K562 (cell line): ENCODE measurements at regions not wholly inside any gene's neighbourhood (a gene's known extent, or its start where the extent isn't known, plus 50 kb on each side); places are given as distances from the start of the nearest gene placed in this dataset.

Experiments
- ATAC-seq: fragments of 200-7000 bp; cut with Tn5 transposase; 3 replicates; pipeline ENCODE4 v1.9.1; 2020; ENCODE audit warnings: moderate library complexity
- BruUV-seq: library from RNA; stranded (reverse); fragments of 400-500 nt; replicated peaks from 2 replicates; lab custom pipeline; 2021; lab: Mats Ljungman, UMichigan
- CTCF ChIA-PET: fragments of 300-600 bp; formaldehyde crosslinking; extraction: SDS; loops from one replicate; lab custom pipeline; 2021; ENCODE audit warnings: low intra/inter-chr PET ratio; lab: Yijun Ruan, JAX
- POLR2A ChIA-PET: fragments of 300-600, 350-650 bp; sonication (Branson Sonifier 250); formaldehyde crosslinking; extraction: SDS; loops from one replicate; lab custom pipeline; 2021; ENCODE audit warnings: antibody characterized with exemption, inconsistent platforms; lab: Yijun Ruan, JAX
- DNase-seq, 4 experiments: peaks; one replicate each; pipeline versions ENCODE4 v3.0.0 to v3.0.0-alpha.2; 2011 to 2018; ENCODE audit warnings: low spot score in 3 of 4, mixed read lengths in 3 of 4; ENCODE audit errors: extremely low read depth in 1 of 4
- FAIRE-seq: peaks from 2 replicates; lab custom pipeline; 2011; peaks lifted over from hg19 to GRCh38; lab: Jason Lieb, UNC
- H2AFZ ChIP-seq: 2 replicates; pipeline ENCODE4 v1.6.0; 2011; ENCODE audit warnings: low read depth, low read length, control low read depth, inconsistent platforms
- H3K27ac ChIP-seq: fragments of 200-600 bp; 3 replicates; pipeline ENCODE4 v1.8.0; 2011; ENCODE audit warnings: low read depth, mild to moderate bottlenecking, control low read depth, inconsistent platforms, low read length, moderate library complexity, mixed read lengths; ENCODE audit errors: extremely low read depth
- H3K27me3 ChIP-seq, 2 experiments: fragments of 300-600 bp in 1 of 2; 2 replicates in 1 of 2; 3 replicates in 1 of 2; pipeline versions ENCODE4 v1.6.0 to v1.8.0; 2011; ENCODE audit warnings: inconsistent platforms in 2 of 2, low read length in 2 of 2, mild to moderate bottlenecking in 1 of 2, mixed read lengths in 1 of 2, moderate library complexity in 1 of 2; ENCODE audit not compliant: control insufficient read depth in 2 of 2, insufficient read depth in 2 of 2
- H3K36me3 ChIP-seq: fragments of 300-600 bp; 3 replicates; pipeline ENCODE4 v1.8.0; 2011; ENCODE audit warnings: mild to moderate bottlenecking, low read length, inconsistent platforms; ENCODE audit not compliant: control insufficient read depth, insufficient read depth
- H3K4me1 ChIP-seq, 2 experiments: fragments of 200-600 bp in 1 of 2; replicated peaks in 1 of 2; 2 replicates in 1 of 2; 3 replicates in 1 of 2; pipeline versions ENCODE4 v1.5.1 to v1.8.0; 2011; ENCODE audit warnings: inconsistent platforms in 2 of 2, low read length in 2 of 2, mild to moderate bottlenecking in 1 of 2, mixed read lengths in 1 of 2, moderate library complexity in 1 of 2; ENCODE audit not compliant: control insufficient read depth in 2 of 2, insufficient read depth in 2 of 2
- H3K4me2 ChIP-seq: 2 replicates; pipeline ENCODE4 v1.6.1; 2011; ENCODE audit warnings: low read length, control low read depth, inconsistent platforms, mixed read lengths; ENCODE audit not compliant: insufficient read depth
- H3K4me3 ChIP-seq: fragments of 200-600 bp; sonication (generic), shearing (Covaris generic); 2 replicates; pipeline ENCODE4 v1.5.1; 2016; ENCODE audit warnings: control low read depth, inconsistent platforms
- H3K79me2 ChIP-seq: fragments of 200-600 bp; 3 replicates; pipeline ENCODE4 v1.8.0; 2011; ENCODE audit warnings: low read length, inconsistent platforms; ENCODE audit not compliant: control insufficient read depth, insufficient read depth
- H3K9ac ChIP-seq, 2 experiments: 2 replicates each; pipeline versions ENCODE4 v1.6.0 to v1.6.1; 2011; ENCODE audit warnings: low read depth in 2 of 2, low read length in 2 of 2, control low read depth in 1 of 2, inconsistent platforms in 1 of 2, mild to moderate bottlenecking in 1 of 2, mixed read lengths in 1 of 2; ENCODE audit not compliant: insufficient read depth in 1 of 2
- H3K9me1 ChIP-seq: one replicate; pipeline ENCODE4 v1.6.0; 2011; ENCODE audit warnings: inconsistent platforms, mild to moderate bottlenecking, low read length, moderate library complexity; ENCODE audit not compliant: control insufficient read depth, insufficient read depth
- H3K9me3 ChIP-seq: replicated peaks from 2 replicates; pipeline ENCODE4 v1.5.1; 2011; ENCODE audit warnings: low read depth, low read length, inconsistent platforms; ENCODE audit not compliant: control insufficient read depth, insufficient read depth
- H4K20me1 ChIP-seq: replicated peaks from 2 replicates; pipeline ENCODE4 v1.6.1; 2011; ENCODE audit warnings: low read length, inconsistent platforms, mixed read lengths; ENCODE audit not compliant: control insufficient read depth, insufficient read depth
- CBX8 ChIP-seq: fragments of 200-600 bp; sonication (generic); IDR thresholded peaks from 2 replicates; pipeline ENCODE4 v1.6.1; 2012; ENCODE audit warnings: borderline replicate concordance, mixed run types, low read depth, mild to moderate bottlenecking, moderate library complexity, mixed read lengths, low read length, control low read depth, inconsistent platforms; ENCODE audit not compliant: poor library complexity, severe bottlenecking; ENCODE audit errors: extremely low read depth
- FOXA1 ChIP-seq: fragments of 450-650 bp; IDR thresholded peaks from 2 replicates; pipeline ENCODE4 v1.6.1; 2016; ENCODE audit warnings: mild to moderate bottlenecking, borderline replicate concordance
- GATAD2B ChIP-seq: fragments of 450-650 bp; IDR thresholded peaks from 2 replicates; pipeline ENCODE4 v1.6.1; 2017; ENCODE audit warnings: mild to moderate bottlenecking, borderline replicate concordance
- HOXB6 ChIP-seq: fragments of 250-450 bp; sonication (Bioruptor Pico); IDR thresholded peaks from 2 replicates; pipeline ENCODE4 v1.5.1; 2022; ENCODE audit warnings: mild to moderate bottlenecking, borderline replicate concordance
- KLF13 ChIP-seq: fragments of 450-650 bp; IDR thresholded peaks from 2 replicates; pipeline ENCODE4 v1.6.1; 2016; ENCODE audit warnings: missing genetic modification characterization, low read depth, mild to moderate bottlenecking, missing compliant biosample characterization, moderate library complexity, borderline replicate concordance
- MTA1 ChIP-seq: fragments of 450-650 bp; IDR thresholded peaks from 2 replicates; pipeline ENCODE4 v1.6.1; 2017; ENCODE audit warnings: borderline replicate concordance
- NELFE ChIP-seq: IDR thresholded peaks from 2 replicates; pipeline ENCODE4 v1.6.1; 2011; ENCODE audit warnings: mild to moderate bottlenecking; ENCODE audit not compliant: insufficient read depth, insufficient read length
- PCBP2 ChIP-seq: fragments of 200-400 bp; formaldehyde crosslinking; IDR thresholded peaks from 2 replicates; pipeline ENCODE4 v1.6.1; 2018; ENCODE audit warnings: low read length, low read depth, mild to moderate bottlenecking, moderate library complexity; ENCODE audit not compliant: poor library complexity, severe bottlenecking
- RNF2 ChIP-seq: sonication (generic); IDR thresholded peaks from 2 replicates; pipeline ENCODE4 v1.6.1; 2016
- SRF ChIP-seq, 2 experiments: fragments of 250-450, 450-650 bp in 1 of 2; sonication (Bioruptor Pico) in 1 of 2; sonication (generic) in 1 of 2; formaldehyde crosslinking; IDR thresholded peaks; 2 replicates each; pipeline versions ENCODE4 v1.5.0 to v1.5.1; 2020 to 2022; ENCODE audit warnings: mild to moderate bottlenecking in 1 of 2, missing genetic modification reagents in 1 of 2
- TRIM28 ChIP-seq: fragments of 450-650 bp; IDR thresholded peaks from 2 replicates; pipeline ENCODE4 v1.6.1; 2017
- WHSC1 ChIP-seq: IDR thresholded peaks from one replicate; pipeline ENCODE4 v1.6.1; 2012; ENCODE audit warnings: low read length, control low read depth, inconsistent platforms
- XRCC3 ChIP-seq: fragments of 450-650 bp; IDR thresholded peaks from 2 replicates; pipeline ENCODE4 v1.6.1; 2017; ENCODE audit warnings: mild to moderate bottlenecking, moderate library complexity
- ZNF696 ChIP-seq: fragments of 250-450 bp; sonication (Bioruptor Pico); conservative IDR thresholded peaks from 2 replicates; pipeline ENCODE4 v1.4.0; 2020; ENCODE audit warnings: mild to moderate bottlenecking, moderate library complexity
- WGBS: fragments of 100-300 bp; shearing (Covaris generic); methylation state at CpG from one replicate; pipeline ENCODE4 v1.1.6; 2016; ENCODE audit warnings: low coverage, mixed read lengths; ENCODE audit not compliant: insufficient coverage; ENCODE audit errors: missing lambda C conversion rate; 5-methylcytosine and 5-hydroxymethylcytosine counted together
- in situ Hi-C: fragments of 300-500 bp; cut with MboI; formaldehyde crosslinking; loops from 4 replicates; pipeline ENCODE4 v1.15.0; 2018; ENCODE audit warnings: inconsistent platforms, mixed read lengths
- intact Hi-C: fragments of 100-400 bp; cut with micrococcal nuclease; formaldehyde crosslinking; loops from 2 replicates; pipeline ENCODE4 v1.14.2; 2022
- TF ChIP-seq, protein P1 (sequence below), 3 experiments: fragments of 200-800 bp in 1 of 3; sonication (Bioruptor generic) in 1 of 3; sonication (generic) in 1 of 3; formaldehyde crosslinking in 1 of 3; IDR thresholded peaks; 2 replicates each; pipeline versions ENCODE4 v1.6.1 to v1.8.0; 2016 to 2022; ENCODE audit warnings: mild to moderate bottlenecking in 2 of 3, missing compliant biosample characterization in 2 of 3, missing genetic modification characterization in 2 of 3, missing genetic modification reagents in 1 of 3
- TF ChIP-seq, protein P2 (sequence below): IDR thresholded peaks from 2 replicates; pipeline ENCODE4 v1.6.1; 2011; ENCODE audit not compliant: insufficient read length; ENCODE audit errors: extremely low read depth
- TF ChIP-seq, protein P3 (sequence below): fragments of 450-650 bp; formaldehyde crosslinking; IDR thresholded peaks from 2 replicates; pipeline ENCODE4 v1.4.0; 2020; ENCODE audit warnings: mild to moderate bottlenecking, moderate library complexity
- TF ChIP-seq, protein P4 (sequence below): fragments of 250-450 bp; sonication (Bioruptor Pico); IDR thresholded peaks from 2 replicates; pipeline ENCODE4 v1.8.0; 2021; ENCODE audit warnings: moderate library complexity, mild to moderate bottlenecking, inconsistent platforms

DNA sequence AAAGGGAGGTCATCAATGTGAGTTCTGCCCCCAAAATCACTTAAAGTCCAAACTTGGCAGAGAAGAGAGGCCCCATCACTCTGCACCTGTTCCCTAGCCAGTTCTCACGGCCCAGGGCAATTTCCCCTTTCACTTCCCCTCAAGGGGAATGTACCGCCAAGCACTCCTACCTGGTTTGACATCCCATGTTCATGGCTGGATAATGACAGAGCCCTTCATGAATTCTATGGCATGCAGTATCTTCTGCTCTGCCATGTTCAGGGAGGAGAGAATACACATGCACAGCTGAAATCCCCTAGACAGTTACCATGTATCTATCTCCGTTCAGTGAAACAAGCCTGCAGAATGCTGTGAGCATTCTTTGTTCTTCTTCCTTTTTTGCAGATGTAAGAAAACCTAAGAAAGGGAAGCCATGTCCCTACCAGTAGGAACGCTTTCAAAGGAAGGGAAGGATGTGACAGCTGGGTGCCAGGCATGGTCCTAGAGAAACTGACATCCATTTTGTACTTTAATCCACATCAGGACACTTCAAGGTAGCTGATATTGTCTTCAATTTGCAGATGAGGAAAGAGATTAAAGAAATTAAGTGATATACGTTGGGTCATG lies 79.8 kb upstream of the ARID1B start (continued):
- TF ChIP-seq, protein P1, sequence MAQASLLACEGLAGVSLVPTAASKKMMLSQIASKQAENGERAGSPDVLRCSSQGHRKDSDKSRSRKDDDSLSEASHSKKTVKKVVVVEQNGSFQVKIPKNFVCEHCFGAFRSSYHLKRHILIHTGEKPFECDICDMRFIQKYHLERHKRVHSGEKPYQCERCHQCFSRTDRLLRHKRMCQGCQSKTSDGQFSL (CRISPR knock-in tag; IDR thresholded peaks at IDR 0.05), result no peak
- TF ChIP-seq, protein P1 (tag; IDR thresholded peaks at IDR 0.05), result no peak
- no peak for TF ChIP-seq WHSC1
- no peak for TF ChIP-seq MTA1
- TF ChIP-seq TRIM28, result no peak

DNA sequence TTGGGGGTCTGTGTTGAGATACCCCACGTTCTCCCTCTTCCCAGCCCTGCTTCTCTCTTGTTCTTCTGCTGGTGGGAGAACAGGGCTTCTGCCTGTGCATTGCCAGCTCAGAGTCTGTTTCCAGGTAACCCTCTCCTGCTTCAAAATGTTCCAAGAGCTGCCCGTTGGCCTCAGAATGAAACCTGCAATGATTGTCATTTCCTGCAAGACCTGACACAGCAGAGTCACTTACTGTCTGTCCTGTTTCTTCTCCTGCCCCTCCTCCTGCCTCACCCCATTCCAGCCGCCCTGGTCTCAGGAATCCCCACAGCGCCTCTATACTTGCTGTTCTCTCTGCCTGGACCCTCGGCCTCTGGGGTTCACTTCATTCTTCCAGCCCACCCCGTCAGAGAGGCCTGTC lies 81.4 kb upstream of the ARID1B start:
- CTCF ChIA-PET, result no interaction called here
- POLR2A ChIA-PET, result interaction anchor here (0.9 kb wide), 1 partner anchor 8 kb away, joined by 3 read pairs; no protein-coding TSS in a partner anchor
- no peaks in the 10 kb centered on the region for H4K20me1 ChIP-seq
- no peak overlapping the region for H3K4me2 ChIP-seq
- peak overlapping the region; percentile 43 for H2AFZ ChIP-seq
- no peaks in the 10 kb centered on the region for H3K79me2 ChIP-seq
- DNase-seq (no peak), ATAC-seq (peak; percentile 70), FAIRE-seq (no peak)
- peaks cover 12 to 20% of the 10 kb centered on the region in 2 experiments; a peak in 4 of 5 replicates for H3K27me3 ChIP-seq
- H3K9me3 ChIP-seq, result no peaks in the 10 kb centered on the region
- intact Hi-C loops, result no loop called here
- H3K9me1 ChIP-seq, result no peaks in the 10 kb centered on the region
- WGBS, result 11% methylated on average over 6 of the region's 6 CpGs
- no peak overlapping the region for H3K4me3 ChIP-seq
- in situ Hi-C loops, result no loop called here
- no peaks in the 10 kb centered on the region for H3K36me3 ChIP-seq
- BruUV-seq, result no TSS peak
- no peak overlapping the region for H3K27ac ChIP-seq
- H3K9ac ChIP-seq, result no peak overlapping the region; a peak in 1 of 4 replicates
- 0 out of 5 replicates have a peak, but pooled peaks cover 0 to 2% of the 10 kb centered on the region in 2 experiments for H3K4me1 ChIP-seq
- no peak for TF ChIP-seq NELFE
- TF ChIP-seq, protein P2, sequence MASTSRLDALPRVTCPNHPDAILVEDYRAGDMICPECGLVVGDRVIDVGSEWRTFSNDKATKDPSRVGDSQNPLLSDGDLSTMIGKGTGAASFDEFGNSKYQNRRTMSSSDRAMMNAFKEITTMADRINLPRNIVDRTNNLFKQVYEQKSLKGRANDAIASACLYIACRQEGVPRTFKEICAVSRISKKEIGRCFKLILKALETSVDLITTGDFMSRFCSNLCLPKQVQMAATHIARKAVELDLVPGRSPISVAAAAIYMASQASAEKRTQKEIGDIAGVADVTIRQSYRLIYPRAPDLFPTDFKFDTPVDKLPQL, result no peak
- no peak for TF ChIP-seq SRF (CRISPR knock-in tag; IDR thresholded peaks at IDR 0.05)
- no peak for TF ChIP-seq RNF2
- no peak for TF ChIP-seq GATAD2B
- no peak for TF ChIP-seq XRCC3
- no peak for TF ChIP-seq ZNF696 (CRISPR knock-in tag)
- no peak for TF ChIP-seq KLF13 (tag)
- TF ChIP-seq, protein P3, sequence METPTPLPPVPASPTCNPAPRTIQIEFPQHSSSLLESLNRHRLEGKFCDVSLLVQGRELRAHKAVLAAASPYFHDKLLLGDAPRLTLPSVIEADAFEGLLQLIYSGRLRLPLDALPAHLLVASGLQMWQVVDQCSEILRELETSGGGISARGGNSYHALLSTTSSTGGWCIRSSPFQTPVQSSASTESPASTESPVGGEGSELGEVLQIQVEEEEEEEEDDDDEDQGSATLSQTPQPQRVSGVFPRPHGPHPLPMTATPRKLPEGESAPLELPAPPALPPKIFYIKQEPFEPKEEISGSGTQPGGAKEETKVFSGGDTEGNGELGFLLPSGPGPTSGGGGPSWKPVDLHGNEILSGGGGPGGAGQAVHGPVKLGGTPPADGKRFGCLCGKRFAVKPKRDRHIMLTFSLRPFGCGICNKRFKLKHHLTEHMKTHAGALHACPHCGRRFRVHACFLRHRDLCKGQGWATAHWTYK (CRISPR knock-in tag), result no peak
- TF ChIP-seq HOXB6 (CRISPR knock-in tag), result no peak
- no peak for TF ChIP-seq PCBP2
- TF ChIP-seq CBX8, result no peak
- TF ChIP-seq, protein P4, sequence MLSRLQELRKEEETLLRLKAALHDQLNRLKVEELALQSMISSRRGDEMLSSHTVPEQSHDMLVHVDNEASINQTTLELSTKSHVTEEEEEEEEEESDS, result no peak
- no peak for TF ChIP-seq FOXA1
